Panc1 (cell line): ENCODE measurements at regions not wholly inside any gene's neighbourhood (a gene's known extent, or its start where the extent isn't known, plus 50 kb on each side); places are given as distances from the start of the nearest gene placed in this dataset.

Source experiments
- CTCF ChIP-seq: fragments of 450-650 bp; IDR thresholded peaks from 2 replicates; pipeline ENCODE4 v1.5.1; 2017; ENCODE audit warnings: mild to moderate bottlenecking
- POLR2AphosphoS5 ChIP-seq: IDR thresholded peaks from 2 replicates; pipeline ENCODE4 v1.6.1; 2012; ENCODE audit warnings: mild to moderate bottlenecking, low read depth, low read length, moderate library complexity

GRCh38 chr16:51473091-51473490 lies 322.0 kb upstream of the SALL1 start:
- TF ChIP-seq CTCF: no peak
- TF ChIP-seq POLR2AphosphoS5: no peak
